HL-60 (cell line): ENCODE measurements at regions not wholly inside any gene's neighbourhood (a gene's known extent, or its start where the extent isn't known, plus 50 kb on each side); places are given as distances from the start of the nearest gene placed in this dataset.

Experiments used
- DNase-seq, 2 experiments: peaks; one replicate each; pipeline ENCODE4 v3.0.0-alpha.2; 2010 to 2020; ENCODE audit warnings: low read depth in 1 of 2, low spot score in 1 of 2
- H3K27ac ChIP-seq: fragments of 250-450 bp; sonication (Bioruptor Pico); replicated peaks from 2 replicates; pipeline ENCODE4 v1.5.1; 2020; ENCODE audit warnings: mild to moderate bottlenecking, moderate library complexity
- H3K27me3 ChIP-seq: fragments of 250-450 bp; sonication (Bioruptor Pico); 2 replicates; pipeline ENCODE4 v1.5.1; 2021; ENCODE audit warnings: mild to moderate bottlenecking, moderate library complexity; ENCODE audit not compliant: insufficient read depth, poor library complexity, severe bottlenecking
- H3K4me3 ChIP-seq: replicated peaks from 2 replicates; pipeline ENCODE4 v1.5.1; 2011; ENCODE audit warnings: mild to moderate bottlenecking, control low read depth, low read length; ENCODE audit not compliant: insufficient read depth
- CTCF ChIP-seq: IDR thresholded peaks from one replicate; pipeline ENCODE4 v1.5.1; 2011; ENCODE audit warnings: low read length, control low read depth, inconsistent platforms; ENCODE audit not compliant: insufficient read depth
- GABPA ChIP-seq: IDR thresholded peaks from 2 replicates; pipeline ENCODE4 v1.6.1; 2012; ENCODE audit warnings: low read depth
- POLR2AphosphoS5 ChIP-seq: IDR thresholded peaks from 2 replicates; pipeline ENCODE4 v1.6.1; 2012; ENCODE audit warnings: low read depth
- SPI1 ChIP-seq: IDR thresholded peaks from 2 replicates; pipeline ENCODE4 v1.6.1; 2012; ENCODE audit warnings: low read depth, mild to moderate bottlenecking, borderline replicate concordance
- TF ChIP-seq, protein P1 (sequence below): IDR thresholded peaks from 2 replicates; pipeline ENCODE4 v1.6.1; 2012; ENCODE audit warnings: low read depth; ENCODE audit not compliant: insufficient replicate concordance

DNA sequence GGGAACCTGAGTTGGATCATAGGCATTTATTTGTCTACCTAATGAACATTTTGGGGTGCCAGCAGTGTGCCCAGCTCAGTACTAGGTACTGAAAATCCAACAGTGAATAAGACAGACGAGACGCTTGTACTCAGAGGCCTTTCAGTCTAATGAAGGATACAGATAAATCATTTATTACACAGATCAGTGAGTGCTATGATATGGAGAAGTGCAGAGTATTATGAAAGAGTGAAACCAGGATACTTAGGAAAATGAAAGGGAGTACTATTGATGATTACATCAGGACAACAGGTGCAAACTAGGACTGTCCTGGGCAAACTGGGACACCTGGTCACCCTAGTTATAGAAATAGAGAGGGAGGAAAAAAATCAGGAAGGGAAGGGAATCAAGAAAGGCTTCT lies 207.5 kb upstream of the NCAM1 start:
- no peak for DNase-seq
- Histone ChIP-seq H3K27me3 (no peaks in the 10 kb centered on the region), H3K4me3 (no peak overlapping the region), H3K27ac (no peak overlapping the region)
- TF ChIP-seq CTCF, result no peak
- TF ChIP-seq, protein P1, sequence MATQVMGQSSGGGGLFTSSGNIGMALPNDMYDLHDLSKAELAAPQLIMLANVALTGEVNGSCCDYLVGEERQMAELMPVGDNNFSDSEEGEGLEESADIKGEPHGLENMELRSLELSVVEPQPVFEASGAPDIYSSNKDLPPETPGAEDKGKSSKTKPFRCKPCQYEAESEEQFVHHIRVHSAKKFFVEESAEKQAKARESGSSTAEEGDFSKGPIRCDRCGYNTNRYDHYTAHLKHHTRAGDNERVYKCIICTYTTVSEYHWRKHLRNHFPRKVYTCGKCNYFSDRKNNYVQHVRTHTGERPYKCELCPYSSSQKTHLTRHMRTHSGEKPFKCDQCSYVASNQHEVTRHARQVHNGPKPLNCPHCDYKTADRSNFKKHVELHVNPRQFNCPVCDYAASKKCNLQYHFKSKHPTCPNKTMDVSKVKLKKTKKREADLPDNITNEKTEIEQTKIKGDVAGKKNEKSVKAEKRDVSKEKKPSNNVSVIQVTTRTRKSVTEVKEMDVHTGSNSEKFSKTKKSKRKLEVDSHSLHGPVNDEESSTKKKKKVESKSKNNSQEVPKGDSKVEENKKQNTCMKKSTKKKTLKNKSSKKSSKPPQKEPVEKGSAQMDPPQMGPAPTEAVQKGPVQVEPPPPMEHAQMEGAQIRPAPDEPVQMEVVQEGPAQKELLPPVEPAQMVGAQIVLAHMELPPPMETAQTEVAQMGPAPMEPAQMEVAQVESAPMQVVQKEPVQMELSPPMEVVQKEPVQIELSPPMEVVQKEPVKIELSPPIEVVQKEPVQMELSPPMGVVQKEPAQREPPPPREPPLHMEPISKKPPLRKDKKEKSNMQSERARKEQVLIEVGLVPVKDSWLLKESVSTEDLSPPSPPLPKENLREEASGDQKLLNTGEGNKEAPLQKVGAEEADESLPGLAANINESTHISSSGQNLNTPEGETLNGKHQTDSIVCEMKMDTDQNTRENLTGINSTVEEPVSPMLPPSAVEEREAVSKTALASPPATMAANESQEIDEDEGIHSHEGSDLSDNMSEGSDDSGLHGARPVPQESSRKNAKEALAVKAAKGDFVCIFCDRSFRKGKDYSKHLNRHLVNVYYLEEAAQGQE, result no peak
- TF ChIP-seq SPI1, result no peak
- no peak for TF ChIP-seq POLR2AphosphoS5
- TF ChIP-seq GABPA, result no peak

GRCh38 chr11:112759418-112759817 lies 201.8 kb upstream of the NCAM1 start:
- Histone ChIP-seq H3K27ac (no peak overlapping the region), H3K4me3 (no peak overlapping the region), H3K27me3 (no peaks in the 10 kb centered on the region)
- no peak for DNase-seq
- TF ChIP-seq SPI1 (no peak), POLR2AphosphoS5 (no peak), CTCF (no peak), GABPA (no peak)
- TF ChIP-seq, protein P1, result no peak

GRCh38 chr11:112760396-112761059 lies 200.7 kb upstream of the NCAM1 start:
- TF ChIP-seq POLR2AphosphoS5 (no peak), SPI1 (no peak), GABPA (no peak), CTCF (no peak)
- TF ChIP-seq, protein P1, result no peak
- Histone ChIP-seq H3K27ac (no peak overlapping the region), H3K4me3 (no peak overlapping the region), H3K27me3 (no peaks in the 10 kb centered on the region)
- no peak for DNase-seq
